GM12891 (cell line): ENCODE measurements at regions not wholly inside any gene's neighbourhood (a gene's known extent, or its start where the extent isn't known, plus 50 kb on each side); places are given as distances from the start of the nearest gene placed in this dataset.
"Not testable (repeated sequence)": the region's sequence is repeated elsewhere in the genome, so short reads cannot be mapped to it uniquely, and the experiment has no call there.

Experiments used
- DNase-seq: peaks from one replicate; pipeline ENCODE4 v3.0.0; 2011; ENCODE audit warnings: low spot score; ENCODE audit not compliant: insufficient read length
- FAIRE-seq: peaks from 2 replicates; lab custom pipeline; 2011; peaks lifted over from hg19 to GRCh38; lab: Jason Lieb, UNC
- PAX5 ChIP-seq: IDR thresholded peaks from 2 replicates; pipeline ENCODE4 v1.6.1; 2011; ENCODE audit warnings: low read length, moderate library complexity, mild to moderate bottlenecking; ENCODE audit not compliant: insufficient read depth, severe bottlenecking
- POLR2A ChIP-seq: IDR thresholded peaks from 2 replicates; pipeline ENCODE4 v1.6.1; 2011; ENCODE audit warnings: low read depth, low read length, control low read depth
- POLR2AphosphoS5 ChIP-seq: IDR thresholded peaks from 2 replicates; pipeline ENCODE4 v1.6.1; 2011; ENCODE audit warnings: low read depth, low read length, control low read depth
- POU2F2 ChIP-seq: IDR thresholded peaks from 2 replicates; pipeline ENCODE4 v1.6.1; 2011; ENCODE audit warnings: low read depth, mild to moderate bottlenecking, control low read depth, low read length, moderate library complexity
- SPI1 ChIP-seq: IDR thresholded peaks from 2 replicates; pipeline ENCODE4 v1.6.1; 2011; ENCODE audit warnings: low read depth, low read length, control low read depth
- TAF1 ChIP-seq: IDR thresholded peaks from 2 replicates; pipeline ENCODE4 v1.6.1; 2011; ENCODE audit warnings: low read depth, low read length, control low read depth

- FAIRE-seq (no peak), DNase-seq (no peak)
- TF ChIP-seq POU2F2 (no peak), PAX5 (no peak), SPI1 (no peak), TAF1 (no peak), POLR2A (no peak), POLR2AphosphoS5 (no peak)
Observed at GRCh38 chr5:25481463-25481862, 836.7 kb upstream of the CDH10 start.

- FAIRE-seq (no peak), DNase-seq (no peak)
- no peak for TF ChIP-seq POU2F2
- no peak for TF ChIP-seq POLR2A
- TF ChIP-seq SPI1: no peak
- TF ChIP-seq POLR2AphosphoS5: no peak
- TF ChIP-seq TAF1: no peak
- no peak for TF ChIP-seq PAX5
Observed at GRCh38 chr5:25459082-25459481, 814.3 kb upstream of the CDH10 start.

GRCh38 chr5:25458628-25459027 lies 813.9 kb upstream of the CDH10 start:
- TF ChIP-seq POU2F2 (no peak), TAF1 (no peak), POLR2A (no peak), POLR2AphosphoS5 (no peak), SPI1 (no peak), PAX5 (no peak)
- FAIRE-seq (no peak), DNase-seq (no peak)

- FAIRE-seq: no peak
- DNase-seq: no peak
- TF ChIP-seq PAX5 (no peak), TAF1 (no peak), SPI1 (no peak)
Observed at GRCh38 chr5:25453500-25453899, 808.7 kb upstream of the CDH10 start.

GRCh38 chr5:25451294-25451693 lies 806.5 kb upstream of the CDH10 start:
- no peak for TF ChIP-seq TAF1
- no peak for TF ChIP-seq SPI1
- no peak for TF ChIP-seq POLR2AphosphoS5
- no peak for TF ChIP-seq POLR2A
- TF ChIP-seq PAX5: no peak
- TF ChIP-seq POU2F2: no peak
- DNase-seq (no peak), FAIRE-seq (no peak)

- DNase-seq: no peak
- TF ChIP-seq POLR2AphosphoS5 (no peak), TAF1 (no peak), POU2F2 (no peak), POLR2A (no peak), PAX5 (no peak), SPI1 (no peak)
- FAIRE-seq: no peak
Observed at GRCh38 chr5:25448646-25449045, 803.9 kb upstream of the CDH10 start.

- no peak for DNase-seq
- no peak for TF ChIP-seq SPI1
- no peak for TF ChIP-seq TAF1
- no peak for TF ChIP-seq POLR2AphosphoS5
- TF ChIP-seq PAX5: no peak
- no peak for TF ChIP-seq POLR2A
- TF ChIP-seq POU2F2: no peak
Observed at GRCh38 chr5:25448190-25448621, 803.4 kb upstream of the CDH10 start.

GRCh38 chr5:25446061-25446420 lies 801.3 kb upstream of the CDH10 start:
- not testable (repeated sequence) for FAIRE-seq

More at GRCh38 chr5:25448190-25448621, 803.4 kb upstream of the CDH10 start:
- FAIRE-seq: no peak

GRCh38 chr5:25445381-25446060 lies 800.7 kb upstream of the CDH10 start:
- not testable (repeated sequence) for FAIRE-seq, DNase-seq

More at GRCh38 chr5:25446061-25446420, 801.3 kb upstream of the CDH10 start:
- DNase-seq: not testable (repeated sequence)

- DNase-seq (no peak), FAIRE-seq (no peak)
- TF ChIP-seq TAF1 (no peak), POLR2A (no peak), POU2F2 (no peak), PAX5 (no peak), SPI1 (no peak), POLR2AphosphoS5 (no peak)
Observed at GRCh38 chr5:25444697-25445096, 799.9 kb upstream of the CDH10 start.

- DNase-seq (no peak), FAIRE-seq (no peak)
- TF ChIP-seq TAF1 (no peak), POLR2A (no peak), POU2F2 (no peak), PAX5 (no peak), SPI1 (no peak), POLR2AphosphoS5 (no peak)
Observed at GRCh38 chr5:25441810-25442209, 797.0 kb upstream of the CDH10 start.
